SK-N-MC (cell line): ENCODE measurements at regions not wholly inside any gene's neighbourhood (a gene's known extent, or its start where the extent isn't known, plus 50 kb on each side); places are given as distances from the start of the nearest gene placed in this dataset.

Experiments used
- EZH2 ChIP-seq: fragments of 200-600 bp; sonication (generic); IDR thresholded peaks from one replicate; pipeline ENCODE4 v1.6.1; 2017; ENCODE audit warnings: antibody characterized with exemption
- FOXP2 ChIP-seq: optimal IDR thresholded peaks from 2 replicates; pipeline ENCODE3; 2011; ENCODE audit warnings: mild to moderate bottlenecking, moderate library complexity; ENCODE audit not compliant: insufficient read depth; ENCODE audit errors: extremely low read length, control extremely low read depth
- POLR2AphosphoS5 ChIP-seq: IDR thresholded peaks from 2 replicates; pipeline ENCODE4 v1.6.1; 2012; ENCODE audit warnings: mild to moderate bottlenecking, low read depth, low read length, borderline replicate concordance

DNA sequence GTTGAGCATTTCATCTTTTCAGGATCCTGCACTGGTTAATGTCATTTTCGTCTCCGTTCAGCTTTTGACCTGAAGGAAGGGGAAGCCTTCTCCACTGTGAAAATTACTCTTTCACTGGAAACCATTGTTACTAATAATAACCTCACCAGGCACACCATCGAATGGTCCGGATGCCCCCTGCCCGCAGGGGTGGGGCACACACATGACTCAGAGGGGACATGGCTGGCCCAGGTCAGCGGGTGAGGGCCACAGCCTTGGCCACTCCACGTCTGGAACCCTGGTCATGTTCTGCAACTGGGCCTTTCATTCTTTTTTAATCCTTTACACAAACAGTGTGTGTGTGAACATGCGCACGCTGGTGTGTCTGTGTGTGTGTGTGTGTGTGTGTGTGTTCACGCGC lies 191.8 kb downstream of the BCOR start:
- TF ChIP-seq EZH2 (no peak), POLR2AphosphoS5 (no peak), FOXP2 (no peak)
